HG03064 (cell line): ENCODE measurements at regions not wholly inside any gene's neighbourhood (a gene's known extent, or its start where the extent isn't known, plus 50 kb on each side); places are given as distances from the start of the nearest gene placed in this dataset.

ENCODE experiments used
- ATAC-seq: cut with Tn5 transposase; IDR thresholded peaks from one replicate; pipeline ENCODE4 v1.9.1; 2021; ENCODE audit warnings: low read depth; ENCODE audit not compliant: unreplicated experiment

GRCh38 chr18:38042211-38042890, 476.8 kb upstream of the CELF4 start:
- no peak for ATAC-seq

DNA sequence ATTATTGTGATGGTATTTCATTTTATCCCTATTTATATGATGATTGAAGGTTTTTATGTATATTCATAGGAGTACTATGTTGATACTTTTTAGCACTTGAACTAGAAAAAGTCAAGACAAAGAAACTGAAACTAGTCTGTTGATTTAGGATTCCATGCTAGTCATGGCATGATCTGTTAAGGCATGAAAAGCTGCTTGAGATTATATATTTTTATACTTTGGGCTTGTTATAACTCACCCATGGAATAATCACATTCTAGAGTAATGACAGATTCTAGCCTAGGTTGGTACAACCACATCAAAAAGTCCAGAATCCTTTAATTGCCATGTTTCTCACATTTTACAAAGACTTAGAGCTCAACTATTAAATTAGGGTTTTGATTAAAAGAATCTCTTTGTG, 472.6 kb upstream of the CELF4 start:
- ATAC-seq, result no peak

- ATAC-seq, result no peak
Observed at GRCh38 chr18:38035193-38035592, 469.6 kb upstream of the CELF4 start.

- no peak for ATAC-seq
Observed at GRCh38 chr18:38033282-38033681, 467.7 kb upstream of the CELF4 start.

DNA sequence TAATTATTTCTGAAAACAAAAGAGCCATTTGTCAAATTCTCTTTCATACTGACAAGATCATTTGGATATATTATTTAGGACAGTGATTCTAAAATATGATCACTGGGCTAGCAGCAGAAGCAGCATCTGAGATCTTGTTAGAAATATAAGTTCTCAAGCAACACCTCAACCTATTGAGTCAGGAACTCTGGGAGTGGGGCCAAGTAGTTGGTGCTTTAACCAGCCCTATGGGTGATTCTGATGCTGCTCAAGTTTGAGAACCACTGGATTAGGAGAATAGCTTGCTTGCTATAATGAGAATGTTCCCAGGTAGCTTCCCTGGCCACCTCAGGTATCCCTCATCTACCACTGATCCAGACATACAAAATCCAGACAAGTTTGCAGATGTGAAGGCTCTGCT, 466.9 kb upstream of the CELF4 start:
- ATAC-seq, result no peak

GRCh38 chr18:38028946-38029345, 463.3 kb upstream of the CELF4 start:
- no peak for ATAC-seq

DNA sequence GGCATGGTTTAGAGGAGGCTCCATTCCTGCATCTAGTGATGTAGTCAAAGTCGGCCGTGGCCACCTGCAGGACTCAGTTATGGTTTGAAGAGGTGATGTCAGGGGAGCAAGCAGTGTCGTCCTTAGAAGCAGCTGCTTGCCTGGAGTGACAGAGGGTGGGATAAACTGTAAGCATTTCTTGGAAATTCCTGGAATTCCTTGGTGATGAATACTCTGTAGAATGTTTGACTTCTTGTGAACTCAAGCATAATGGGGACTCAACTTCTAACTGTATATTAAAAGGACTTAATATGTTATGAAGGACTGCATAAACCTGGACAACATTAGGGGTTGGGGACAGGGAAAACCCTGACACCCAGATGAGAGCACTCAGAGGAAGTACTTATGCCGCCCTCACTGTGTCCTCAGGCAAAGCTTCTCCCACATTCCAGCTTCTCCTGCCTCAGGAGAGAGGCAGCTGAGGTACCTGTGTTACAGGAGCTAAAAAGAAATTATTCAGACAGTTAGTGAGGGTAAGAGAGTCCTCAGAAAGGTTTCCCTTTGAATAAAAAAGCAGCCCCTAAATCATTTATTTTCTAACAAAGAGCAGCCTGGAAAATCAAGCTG, 459.9 kb upstream of the CELF4 start:
- ATAC-seq, result no peak

GRCh38 chr18:38023871-38024270, 458.3 kb upstream of the CELF4 start:
- ATAC-seq, result no peak

DNA sequence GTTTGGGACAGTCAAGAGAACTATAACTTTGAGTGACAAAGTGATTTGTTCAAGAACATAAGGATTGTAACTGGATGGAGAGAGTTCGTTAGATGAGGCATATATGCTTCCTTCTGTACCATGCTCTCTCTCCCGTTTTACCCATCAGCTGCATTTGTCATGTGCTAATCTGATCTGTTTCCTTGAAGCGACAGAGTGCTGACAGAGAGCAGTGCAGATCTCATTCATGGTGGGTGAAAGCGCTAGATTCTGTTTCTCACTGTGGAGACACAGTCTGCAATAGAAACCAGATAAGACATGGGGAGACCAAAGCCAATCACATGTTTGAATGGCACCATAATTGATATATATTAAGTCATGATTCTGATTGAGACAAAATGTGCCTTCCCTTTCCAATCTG, 456.6 kb upstream of the CELF4 start:
- no peak for ATAC-seq

DNA sequence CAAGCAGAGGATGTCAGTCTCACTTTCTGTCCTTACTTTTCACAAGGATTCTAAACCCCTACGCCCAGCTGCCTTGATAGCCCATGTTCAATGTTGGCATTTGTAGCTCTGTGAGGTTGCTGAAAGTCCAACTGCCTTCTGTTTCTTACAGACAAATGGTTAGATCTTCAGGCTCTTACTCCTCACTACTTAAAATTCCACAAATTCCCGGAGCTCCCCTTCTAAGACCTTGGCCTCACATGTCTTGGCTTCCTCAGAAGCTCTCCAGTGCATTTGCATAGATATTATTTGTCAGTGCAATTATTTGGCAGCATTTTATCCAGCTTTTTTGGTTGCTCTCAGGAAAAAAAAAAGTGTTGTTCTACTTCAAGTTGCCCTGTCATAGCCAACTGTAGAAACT, 453.7 kb upstream of the CELF4 start:
- no peak for ATAC-seq

- no peak for ATAC-seq
Observed at GRCh38 chr18:38010971-38011857, 445.6 kb upstream of the CELF4 start.

GRCh38 chr18:38010037-38010436, 444.4 kb upstream of the CELF4 start:
- no peak for ATAC-seq

DNA sequence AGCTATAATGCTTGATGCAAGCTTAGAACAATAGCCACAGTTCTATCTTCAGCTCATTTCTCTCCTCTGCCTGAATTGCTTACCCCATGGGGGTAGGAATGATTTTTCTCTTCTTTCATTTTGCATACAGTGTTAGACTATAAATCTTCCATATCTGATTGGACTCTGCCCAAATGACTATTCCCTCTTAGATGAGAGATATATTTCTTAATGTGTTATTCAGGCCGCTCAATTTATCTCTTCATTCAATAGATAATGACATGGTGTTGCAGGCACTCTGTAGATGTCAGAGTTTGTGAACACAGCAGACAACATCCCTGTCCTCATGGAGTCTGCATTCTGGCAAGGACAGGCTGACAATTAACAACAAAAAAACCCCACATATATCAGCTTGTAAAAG, 443.7 kb upstream of the CELF4 start:
- ATAC-seq, result no peak

- ATAC-seq, result no peak
Observed at GRCh38 chr18:38007676-38008330, 442.2 kb upstream of the CELF4 start.

- no peak for ATAC-seq
Observed at GRCh38 chr18:38007026-38007425, 441.4 kb upstream of the CELF4 start.

DNA sequence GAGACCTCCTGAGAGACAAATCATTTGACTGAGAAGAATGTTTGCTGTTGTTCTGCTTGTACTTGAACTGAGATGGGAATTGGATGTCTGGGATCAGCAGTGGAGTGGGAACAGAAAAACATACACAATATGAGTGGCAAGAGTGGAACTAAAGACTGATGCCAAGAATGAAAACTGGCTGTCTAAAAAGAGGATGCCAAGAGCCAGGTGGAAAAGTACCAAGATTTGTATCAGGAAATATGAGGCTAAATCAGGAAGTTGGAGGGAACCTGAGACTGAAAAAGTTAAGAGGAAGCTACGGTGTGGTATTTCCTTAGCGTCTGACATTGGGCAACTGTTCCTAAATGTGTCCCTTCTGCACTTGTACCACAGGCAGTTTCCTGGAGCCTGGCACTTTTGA, 440.9 kb upstream of the CELF4 start:
- ATAC-seq, result no peak

DNA sequence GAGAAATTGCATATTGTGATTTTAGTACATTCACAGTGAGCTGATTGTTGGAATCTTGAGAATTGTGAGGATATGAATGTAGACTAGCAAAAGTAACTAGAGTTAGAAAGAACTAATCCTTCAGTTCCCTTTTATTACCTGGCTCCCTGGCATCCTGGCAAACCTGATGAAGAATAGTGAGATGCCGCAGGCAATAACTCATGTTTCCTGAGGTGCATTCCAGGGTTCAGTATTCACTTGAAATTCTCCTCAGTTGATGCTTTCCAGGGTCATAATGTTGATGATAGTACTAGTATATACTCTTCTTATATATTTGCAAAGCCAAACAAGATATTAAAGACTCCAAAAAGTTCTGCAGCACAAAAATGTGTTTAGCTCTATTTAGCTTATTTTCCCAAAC, 432.1 kb upstream of the CELF4 start:
- ATAC-seq, result no peak

DNA sequence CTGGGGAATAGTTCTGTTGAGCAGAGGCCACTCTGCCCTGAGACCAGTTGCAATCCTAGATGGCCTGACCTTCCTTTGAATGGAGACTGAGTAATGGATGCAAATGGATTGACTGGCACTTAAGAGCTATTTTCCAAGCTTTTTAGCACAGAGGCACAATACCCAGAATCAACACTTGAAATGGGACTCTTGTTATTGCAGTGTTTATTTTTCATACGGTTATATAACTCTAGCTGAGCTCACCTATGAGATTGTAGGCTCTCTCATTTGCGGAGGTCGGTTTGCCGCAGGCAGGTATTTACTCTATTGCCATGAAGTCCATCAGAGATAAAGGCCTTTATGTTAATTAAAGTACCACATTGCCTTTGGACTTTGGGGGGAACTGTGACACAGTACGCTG, 422.3 kb upstream of the CELF4 start:
- ATAC-seq, result no peak

GRCh38 chr18:37986665-37987064, 421.1 kb upstream of the CELF4 start:
- ATAC-seq, result no peak

DNA sequence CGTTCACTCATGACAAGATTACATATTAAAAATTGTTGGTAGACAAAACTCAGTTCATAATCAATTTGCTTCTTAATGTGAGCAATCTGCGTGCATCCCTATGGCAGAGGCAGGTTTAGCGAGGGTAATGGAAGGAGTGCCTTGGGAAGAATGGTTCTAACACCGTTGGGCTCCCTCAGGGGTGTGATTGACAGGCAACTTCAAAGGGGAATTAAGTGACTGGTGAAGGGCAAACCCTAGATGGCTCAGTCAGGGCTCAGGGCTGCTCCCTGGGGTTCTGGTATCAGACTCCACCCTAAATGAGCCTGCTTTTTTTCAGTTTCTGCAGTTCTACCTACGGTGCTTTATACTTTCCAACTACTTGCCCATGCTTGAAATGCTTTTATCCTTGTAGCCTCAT, 419.5 kb upstream of the CELF4 start:
- ATAC-seq, result no peak

DNA sequence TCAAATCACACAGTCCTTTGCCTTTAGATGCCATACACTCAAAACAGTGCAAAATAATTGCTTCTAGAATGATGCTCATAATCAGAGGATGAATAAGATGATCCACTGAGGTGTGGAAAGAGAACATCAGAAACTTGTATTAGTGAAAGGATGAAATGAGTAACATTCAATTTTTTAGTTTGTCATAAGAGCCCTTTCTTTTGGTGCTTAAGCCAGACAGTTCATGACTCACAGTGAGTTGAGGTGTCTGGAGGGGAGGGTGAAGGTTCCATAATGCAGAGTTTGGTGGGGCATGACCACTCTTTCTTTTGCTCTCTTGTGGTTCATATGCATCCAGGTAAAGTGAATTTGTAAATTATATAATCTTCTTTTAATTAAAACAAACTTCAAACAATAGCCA, 415.0 kb upstream of the CELF4 start:
- no peak for ATAC-seq
